GM23248 (cell line): ENCODE measurements at regions not wholly inside any gene's neighbourhood (a gene's known extent, or its start where the extent isn't known, plus 50 kb on each side); places are given as distances from the start of the nearest gene placed in this dataset.

Source experiments
- EZH2 ChIP-seq: fragments of 200-600 bp; sonication (generic); IDR thresholded peaks from 2 replicates; pipeline ENCODE4 v1.6.1; 2018; ENCODE audit warnings: antibody characterized with exemption, mild to moderate bottlenecking; ENCODE audit not compliant: insufficient read depth, poor library complexity, severe bottlenecking
- EZH2phosphoT487 ChIP-seq: fragments of 200-600 bp; sonication (generic); IDR thresholded peaks from 2 replicates; pipeline ENCODE4 v1.6.1; 2018; ENCODE audit warnings: antibody characterized with exemption, moderate library complexity, mild to moderate bottlenecking, low read depth; ENCODE audit not compliant: insufficient read depth

DNA sequence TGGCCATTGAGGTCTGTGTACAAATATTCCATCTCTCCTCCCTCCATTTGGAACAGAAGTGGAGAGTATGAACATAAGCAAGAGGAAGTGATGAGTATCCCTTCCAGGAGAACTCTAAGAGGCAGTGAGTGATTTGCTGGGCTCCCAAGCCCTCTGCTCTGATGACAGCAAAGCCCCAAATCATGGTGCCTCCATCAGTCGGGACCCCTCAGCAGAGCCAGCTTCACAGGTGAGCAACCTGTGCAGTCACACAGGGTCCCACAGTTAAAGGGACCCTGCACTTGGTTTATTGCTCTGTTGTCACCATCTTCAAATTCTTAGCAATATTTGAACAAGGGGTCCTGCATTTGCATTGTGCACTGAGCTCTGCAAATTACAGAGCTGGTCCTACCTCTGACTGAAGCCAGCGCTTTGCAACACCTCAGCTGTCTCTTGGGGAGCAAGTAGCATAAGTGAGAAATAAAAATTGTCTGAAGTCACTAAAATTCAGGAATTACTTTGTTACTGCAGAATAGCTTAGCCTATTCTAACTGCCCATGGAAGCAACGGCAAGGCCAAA is 466.4 kb downstream of the MN1 start:
- TF ChIP-seq EZH2 = no peak
- TF ChIP-seq EZH2phosphoT487 = no peak
